K562 (cell line): ENCODE measurements at regions not wholly inside any gene's neighbourhood (a gene's known extent, or its start where the extent isn't known, plus 50 kb on each side); places are given as distances from the start of the nearest gene placed in this dataset.

Source experiments
- CEBPZ ChIP-seq: fragments of 150-350 bp; IDR thresholded peaks from 2 replicates; pipeline ENCODE4 v1.6.1; 2014; ENCODE audit warnings: low read depth, mild to moderate bottlenecking, low read length, borderline replicate concordance
- ELK3 ChIP-seq: fragments of 450-650 bp; formaldehyde crosslinking; IDR thresholded peaks from 2 replicates; pipeline ENCODE4 v1.4.0; 2020; ENCODE audit warnings: mild to moderate bottlenecking
- GTF2E2 ChIP-seq: fragments of 200-800 bp; sonication (Bioruptor generic); IDR thresholded peaks from 2 replicates; pipeline ENCODE4 v1.6.1; 2016; ENCODE audit warnings: missing genetic modification characterization, missing compliant biosample characterization
- GTF3C2 ChIP-seq: IDR thresholded peaks from 3 replicates; pipeline ENCODE4 v1.6.1; 2011; ENCODE audit warnings: borderline replicate concordance, mild to moderate bottlenecking, moderate library complexity; ENCODE audit not compliant: insufficient read length; ENCODE audit errors: extremely low read depth
- KLF10 ChIP-seq: fragments of 250-450 bp; sonication (Bioruptor Pico); IDR thresholded peaks from 2 replicates; pipeline ENCODE4 v1.6.1; 2021; ENCODE audit warnings: matching md5 sums
- NFATC3 ChIP-seq: fragments of 450-650 bp; IDR thresholded peaks from 2 replicates; pipeline ENCODE4 v1.6.1; 2017; ENCODE audit warnings: mild to moderate bottlenecking
- ZFX ChIP-seq: sonication (generic); formaldehyde crosslinking; IDR thresholded peaks from 2 replicates; pipeline ENCODE4 v1.8.0; 2022; ENCODE audit warnings: mild to moderate bottlenecking, missing genetic modification reagents, moderate library complexity
- ZNF316 ChIP-seq: fragments of 450-650 bp; IDR thresholded peaks from 2 replicates; pipeline ENCODE4 v1.6.1; 2016
- TF ChIP-seq, protein P1 (sequence below), 2 experiments: fragments of 450-650 bp in 1 of 2; IDR thresholded peaks; 2 replicates each; pipeline ENCODE4 v1.6.1; 2011 to 2017; ENCODE audit warnings: low read depth in 2 of 2, antibody characterized with exemption in 1 of 2, borderline replicate concordance in 1 of 2, low read length in 1 of 2, mild to moderate bottlenecking in 1 of 2, mixed read lengths in 1 of 2; ENCODE audit not compliant: control insufficient read depth in 1 of 2
- TF ChIP-seq, protein P2 (sequence below): fragments of 450-650 bp; formaldehyde crosslinking; IDR thresholded peaks from 2 replicates; pipeline ENCODE4 v1.4.0; 2022; ENCODE audit warnings: missing genetic modification characterization

- TF ChIP-seq, protein P1, sequence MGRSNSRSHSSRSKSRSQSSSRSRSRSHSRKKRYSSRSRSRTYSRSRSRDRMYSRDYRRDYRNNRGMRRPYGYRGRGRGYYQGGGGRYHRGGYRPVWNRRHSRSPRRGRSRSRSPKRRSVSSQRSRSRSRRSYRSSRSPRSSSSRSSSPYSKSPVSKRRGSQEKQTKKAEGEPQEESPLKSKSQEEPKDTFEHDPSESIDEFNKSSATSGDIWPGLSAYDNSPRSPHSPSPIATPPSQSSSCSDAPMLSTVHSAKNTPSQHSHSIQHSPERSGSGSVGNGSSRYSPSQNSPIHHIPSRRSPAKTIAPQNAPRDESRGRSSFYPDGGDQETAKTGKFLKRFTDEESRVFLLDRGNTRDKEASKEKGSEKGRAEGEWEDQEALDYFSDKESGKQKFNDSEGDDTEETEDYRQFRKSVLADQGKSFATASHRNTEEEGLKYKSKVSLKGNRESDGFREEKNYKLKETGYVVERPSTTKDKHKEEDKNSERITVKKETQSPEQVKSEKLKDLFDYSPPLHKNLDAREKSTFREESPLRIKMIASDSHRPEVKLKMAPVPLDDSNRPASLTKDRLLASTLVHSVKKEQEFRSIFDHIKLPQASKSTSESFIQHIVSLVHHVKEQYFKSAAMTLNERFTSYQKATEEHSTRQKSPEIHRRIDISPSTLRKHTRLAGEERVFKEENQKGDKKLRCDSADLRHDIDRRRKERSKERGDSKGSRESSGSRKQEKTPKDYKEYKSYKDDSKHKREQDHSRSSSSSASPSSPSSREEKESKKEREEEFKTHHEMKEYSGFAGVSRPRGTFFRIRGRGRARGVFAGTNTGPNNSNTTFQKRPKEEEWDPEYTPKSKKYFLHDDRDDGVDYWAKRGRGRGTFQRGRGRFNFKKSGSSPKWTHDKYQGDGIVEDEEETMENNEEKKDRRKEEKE (IDR thresholded peaks at IDR 0.05; ENCODE audit: borderline replicate concordance in 1 of 2, control insufficient read depth in 1 of 2, low read depth in 2 of 2, low read length in 1 of 2): no peak
- TF ChIP-seq ZNF316 (peak; percentile 62), NFATC3 (no peak), ZFX (CRISPR knock-in tag) (no peak), ELK3 (no peak), CEBPZ (no peak), KLF10 (CRISPR knock-in tag) (no peak), GTF3C2 (no peak), GTF2E2 (no peak)
- TF ChIP-seq, protein P2, sequence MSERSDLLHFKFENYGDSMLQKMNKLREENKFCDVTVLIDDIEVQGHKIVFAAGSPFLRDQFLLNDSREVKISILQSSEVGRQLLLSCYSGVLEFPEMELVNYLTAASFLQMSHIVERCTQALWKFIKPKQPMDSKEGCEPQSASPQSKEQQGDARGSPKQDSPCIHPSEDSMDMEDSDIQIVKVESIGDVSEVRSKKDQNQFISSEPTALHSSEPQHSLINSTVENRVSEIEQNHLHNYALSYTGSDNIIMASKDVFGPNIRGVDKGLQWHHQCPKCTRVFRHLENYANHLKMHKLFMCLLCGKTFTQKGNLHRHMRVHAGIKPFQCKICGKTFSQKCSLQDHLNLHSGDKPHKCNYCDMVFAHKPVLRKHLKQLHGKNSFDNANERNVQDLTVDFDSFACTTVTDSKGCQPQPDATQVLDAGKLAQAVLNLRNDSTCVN: no peak
Observed at GRCh38 chr7:12913002-12913401, 225.6 kb downstream of the ARL4A start (continued).
